ENCODE measurements at regions not wholly inside any gene's neighbourhood (a gene's known extent, or its start where the extent isn't known, plus 50 kb on each side); places are given as distances from the start of the nearest gene placed in this dataset.

GRCh38 chr19:28532765-28533341 lies 680.1 kb downstream of the UQCRFS1 start:
- TF ChIP-seq POLR2AphosphoS5 (IDR thresholded peaks at IDR 0.05; ENCODE audit: low read depth) = no peak
- TF ChIP-seq, protein P1, sequence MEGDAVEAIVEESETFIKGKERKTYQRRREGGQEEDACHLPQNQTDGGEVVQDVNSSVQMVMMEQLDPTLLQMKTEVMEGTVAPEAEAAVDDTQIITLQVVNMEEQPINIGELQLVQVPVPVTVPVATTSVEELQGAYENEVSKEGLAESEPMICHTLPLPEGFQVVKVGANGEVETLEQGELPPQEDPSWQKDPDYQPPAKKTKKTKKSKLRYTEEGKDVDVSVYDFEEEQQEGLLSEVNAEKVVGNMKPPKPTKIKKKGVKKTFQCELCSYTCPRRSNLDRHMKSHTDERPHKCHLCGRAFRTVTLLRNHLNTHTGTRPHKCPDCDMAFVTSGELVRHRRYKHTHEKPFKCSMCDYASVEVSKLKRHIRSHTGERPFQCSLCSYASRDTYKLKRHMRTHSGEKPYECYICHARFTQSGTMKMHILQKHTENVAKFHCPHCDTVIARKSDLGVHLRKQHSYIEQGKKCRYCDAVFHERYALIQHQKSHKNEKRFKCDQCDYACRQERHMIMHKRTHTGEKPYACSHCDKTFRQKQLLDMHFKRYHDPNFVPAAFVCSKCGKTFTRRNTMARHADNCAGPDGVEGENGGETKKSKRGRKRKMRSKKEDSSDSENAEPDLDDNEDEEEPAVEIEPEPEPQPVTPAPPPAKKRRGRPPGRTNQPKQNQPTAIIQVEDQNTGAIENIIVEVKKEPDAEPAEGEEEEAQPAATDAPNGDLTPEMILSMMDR (IDR thresholded peaks at IDR 0.05; ENCODE audit: insufficient read depth, low read length) = no peak
- TF ChIP-seq SPI1 (IDR thresholded peaks at IDR 0.05; ENCODE audit: borderline replicate concordance, low read depth) = no peak
- TF ChIP-seq, protein P2, sequence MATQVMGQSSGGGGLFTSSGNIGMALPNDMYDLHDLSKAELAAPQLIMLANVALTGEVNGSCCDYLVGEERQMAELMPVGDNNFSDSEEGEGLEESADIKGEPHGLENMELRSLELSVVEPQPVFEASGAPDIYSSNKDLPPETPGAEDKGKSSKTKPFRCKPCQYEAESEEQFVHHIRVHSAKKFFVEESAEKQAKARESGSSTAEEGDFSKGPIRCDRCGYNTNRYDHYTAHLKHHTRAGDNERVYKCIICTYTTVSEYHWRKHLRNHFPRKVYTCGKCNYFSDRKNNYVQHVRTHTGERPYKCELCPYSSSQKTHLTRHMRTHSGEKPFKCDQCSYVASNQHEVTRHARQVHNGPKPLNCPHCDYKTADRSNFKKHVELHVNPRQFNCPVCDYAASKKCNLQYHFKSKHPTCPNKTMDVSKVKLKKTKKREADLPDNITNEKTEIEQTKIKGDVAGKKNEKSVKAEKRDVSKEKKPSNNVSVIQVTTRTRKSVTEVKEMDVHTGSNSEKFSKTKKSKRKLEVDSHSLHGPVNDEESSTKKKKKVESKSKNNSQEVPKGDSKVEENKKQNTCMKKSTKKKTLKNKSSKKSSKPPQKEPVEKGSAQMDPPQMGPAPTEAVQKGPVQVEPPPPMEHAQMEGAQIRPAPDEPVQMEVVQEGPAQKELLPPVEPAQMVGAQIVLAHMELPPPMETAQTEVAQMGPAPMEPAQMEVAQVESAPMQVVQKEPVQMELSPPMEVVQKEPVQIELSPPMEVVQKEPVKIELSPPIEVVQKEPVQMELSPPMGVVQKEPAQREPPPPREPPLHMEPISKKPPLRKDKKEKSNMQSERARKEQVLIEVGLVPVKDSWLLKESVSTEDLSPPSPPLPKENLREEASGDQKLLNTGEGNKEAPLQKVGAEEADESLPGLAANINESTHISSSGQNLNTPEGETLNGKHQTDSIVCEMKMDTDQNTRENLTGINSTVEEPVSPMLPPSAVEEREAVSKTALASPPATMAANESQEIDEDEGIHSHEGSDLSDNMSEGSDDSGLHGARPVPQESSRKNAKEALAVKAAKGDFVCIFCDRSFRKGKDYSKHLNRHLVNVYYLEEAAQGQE (IDR thresholded peaks at IDR 0.05; ENCODE audit: insufficient replicate concordance, low read depth) = no peak
